ENCODE measurements at regions not wholly inside any gene's neighbourhood (a gene's known extent, or its start where the extent isn't known, plus 50 kb on each side); places are given as distances from the start of the nearest gene placed in this dataset.

GRCh38 chr12:124441443-124442194 is 125.8 kb downstream of the NCOR2 start:
- no peak overlapping the region for H3K14ac ChIP-seq (ENCODE audit: insufficient read depth, low read length)
- H3K23ac ChIP-seq (ENCODE audit: insufficient read length, low read depth, low read length), result no peak overlapping the region
- H3K9ac ChIP-seq (ENCODE audit: extremely low read depth, insufficient read length, low read length), result no peak overlapping the region
- no peaks in the 10 kb centered on the region for H3K23me2 ChIP-seq (ENCODE audit: insufficient read length, low read depth, low read length, poor library complexity, severe bottlenecking)
- H3K4me1 ChIP-seq (ENCODE audit: insufficient read depth, low read length), result no peaks in the 10 kb centered on the region
- H3K18ac ChIP-seq (ENCODE audit: insufficient read length, low read depth, low read length), result no peak overlapping the region
- no peak overlapping the region for H3K56ac ChIP-seq (ENCODE audit: insufficient read length, low read depth, low read length)
- no CpG with 5 or more reads among the region's 18 CpGs for WGBS (ENCODE audit: extremely low coverage, insufficient read length, low lambda C conversion rate)
- no peak overlapping the region for H3K27ac ChIP-seq (ENCODE audit: insufficient read length, low read depth, low read length)
- H2BK5ac ChIP-seq (ENCODE audit: insufficient read length, low read length), result no peak overlapping the region
- Mint-ChIP-seq H3K36me3 (ENCODE audit: insufficient read depth in 1 of 3, low read depth in 3 of 3) (peaks cover 9 to 50% (median 34%) of the 10 kb centered on the region in 3 experiments; a peak in 6 of 7 replicates), H3K27me3 (ENCODE audit: low read depth) (no peaks in the 10 kb centered on the region; the same call in 1 of the 2 replicates), H3K4me3 (no peak overlapping the region), H3K27ac (peak overlapping the region in 2 of 3 experiments; percentile 12 to 82; a peak in 4 of 7 replicates), H3K9me3 (no peaks in the 10 kb centered on the region), H3K4me1 (peaks cover 16 to 20% of the 10 kb centered on the region in 2 experiments)
- H4K8ac ChIP-seq (replicated peaks; ENCODE audit: insufficient read length, low read depth, low read length), result no peak overlapping the region
- no peaks in the 10 kb centered on the region for H3K27me3 ChIP-seq (ENCODE audit: insufficient read depth, low read length)
- no peaks in the 10 kb centered on the region for H3K79me2 ChIP-seq (ENCODE audit: insufficient read depth, low read length)
- H4K5ac ChIP-seq (ENCODE audit: insufficient read length, low read depth, low read length), result no peak overlapping the region
- H2BK120ac ChIP-seq (ENCODE audit: low read depth, low read length, poor library complexity, severe bottlenecking), result no peak overlapping the region
- TF ChIP-seq CTCF (conservative IDR thresholded peaks at IDR 0.05), result no peak
- H2AFZ ChIP-seq (ENCODE audit: low read length), result no peak overlapping the region
- no peak overlapping the region for H2BK15ac ChIP-seq (ENCODE audit: low read depth, low read length)
- H3K79me1 ChIP-seq (ENCODE audit: insufficient read depth, low read depth, low read length, poor library complexity, severe bottlenecking), result peaks cover 4% of the 10 kb centered on the region
- no peak overlapping the region for H2BK20ac ChIP-seq (ENCODE audit: low read depth, low read length, poor library complexity, severe bottlenecking)
- no peak overlapping the region for H2BK12ac ChIP-seq (ENCODE audit: insufficient read length, low read depth, low read length)
- no peaks in the 10 kb centered on the region for H4K20me1 ChIP-seq (ENCODE audit: control insufficient read depth, insufficient read depth, insufficient read length)
- no peak overlapping the region for H2AK5ac ChIP-seq (ENCODE audit: insufficient read length, low read length)
- H3T11ph ChIP-seq (ENCODE audit: low read length), result no peak overlapping the region
- no peaks in the 10 kb centered on the region for H3K9me3 ChIP-seq (ENCODE audit: control insufficient read depth, low read depth, low read length)
- no peak overlapping the region for H3K4me2 ChIP-seq (ENCODE audit: insufficient read depth, insufficient read length, low read length)
- no peak overlapping the region for H3K4ac ChIP-seq (ENCODE audit: low read depth, low read length)
- DNase-seq, result no peak
- no peak overlapping the region for H4K91ac ChIP-seq (ENCODE audit: insufficient read length, low read depth, low read length)

Data from H9 (cell line).